ENCODE measurements at regions not wholly inside any gene's neighbourhood (a gene's known extent, or its start where the extent isn't known, plus 50 kb on each side); places are given as distances from the start of the nearest gene placed in this dataset.
"Not testable (repeated sequence)": the region's sequence is repeated elsewhere in the genome, so short reads cannot be mapped to it uniquely, and the experiment has no call there.

GRCh38 chr15:91356083-91356482 is 256.0 kb downstream of the SV2B start:
- FAIRE-seq: no peak

GRCh38 chr15:91357011-91357410 is 257.0 kb downstream of the SV2B start:
- FAIRE-seq: no peak

- FAIRE-seq: no peak
These were observed 257.4 kb downstream of the SV2B start for GRCh38 chr15:91357486-91357885.

- FAIRE-seq: no peak
These were observed 258.3 kb downstream of the SV2B start for GRCh38 chr15:91358405-91358804.

GRCh38 chr15:91361696-91362095 is 261.6 kb downstream of the SV2B start:
- FAIRE-seq: not testable (repeated sequence)

- no peak for FAIRE-seq
These were observed 266.1 kb downstream of the SV2B start for GRCh38 chr15:91366111-91366510.

GRCh38 chr15:91368611-91369010 is 268.6 kb downstream of the SV2B start:
- FAIRE-seq: no peak

- no peak for FAIRE-seq
These were observed 269.8 kb downstream of the SV2B start for GRCh38 chr15:91369823-91370222.

- FAIRE-seq: not testable (repeated sequence)
These were observed 271.3 kb downstream of the SV2B start for GRCh38 chr15:91371345-91371744.

GRCh38 chr15:91374336-91374735 is 274.3 kb downstream of the SV2B start:
- FAIRE-seq: no peak

- FAIRE-seq: no peak
These were observed 276.0 kb downstream of the SV2B start for GRCh38 chr15:91376038-91376437.

GRCh38 chr15:91380114-91380513 is 280.1 kb downstream of the SV2B start:
- FAIRE-seq: no peak

GRCh38 chr15:91383532-91383931 is 283.5 kb downstream of the SV2B start:
- FAIRE-seq: no peak

GRCh38 chr15:91384189-91384730 is 284.2 kb downstream of the SV2B start:
- no peak for FAIRE-seq

GRCh38 chr15:91385311-91385710 is 285.3 kb downstream of the SV2B start:
- FAIRE-seq: no peak

- FAIRE-seq: no peak
These were observed 293.1 kb downstream of the SV2B start for GRCh38 chr15:91393186-91393585.

GRCh38 chr15:91400481-91400880 is 300.4 kb downstream of the SV2B start:
- no peak for FAIRE-seq

GRCh38 chr15:91407269-91407889 is 307.3 kb downstream of the SV2B start:
- FAIRE-seq: no peak

GRCh38 chr15:91408476-91409076 is 308.5 kb downstream of the SV2B start:
- FAIRE-seq: no peak

- FAIRE-seq: no peak
These were observed 309.3 kb downstream of the SV2B start for GRCh38 chr15:91409387-91409786.

- FAIRE-seq: no peak
These were observed 311.5 kb downstream of the SV2B start for GRCh38 chr15:91411586-91411985.

- peak; percentile 80 for FAIRE-seq
These were observed 312.3 kb downstream of the SV2B start for GRCh38 chr15:91412138-91412928.

- FAIRE-seq: no peak
These were observed 313.1 kb downstream of the SV2B start for GRCh38 chr15:91413142-91413541.

GRCh38 chr15:91414124-91414523 is 314.1 kb downstream of the SV2B start:
- FAIRE-seq: no peak
